ENCODE measurements at regions not wholly inside any gene's neighbourhood (a gene's known extent, or its start where the extent isn't known, plus 50 kb on each side); places are given as distances from the start of the nearest gene placed in this dataset.

DNA sequence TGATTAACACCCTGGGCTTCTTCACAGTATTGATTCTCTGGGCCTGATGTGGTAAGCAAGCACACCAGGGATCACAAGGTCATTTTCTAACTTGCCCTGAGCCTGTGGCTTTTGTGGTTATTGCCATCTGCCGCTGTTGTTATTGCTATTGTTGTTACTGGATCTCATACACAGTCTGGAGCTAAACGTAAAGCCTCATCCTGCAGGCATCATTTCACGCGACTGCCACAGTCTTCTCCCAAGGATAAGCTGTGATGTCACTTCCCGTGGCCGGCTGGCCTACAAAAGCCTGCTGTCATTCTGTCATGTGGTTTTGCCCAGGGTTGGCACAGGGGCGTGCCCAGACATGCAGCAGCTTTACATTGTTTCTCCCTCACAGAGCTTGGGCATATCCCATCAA is 154.0 kb upstream of the GPR12 start:
- no peak for TF ChIP-seq POLR2AphosphoS5 (IDR thresholded peaks at IDR 0.05; ENCODE audit: low read depth, low read length)
- TF ChIP-seq POLR2A (IDR thresholded peaks at IDR 0.05; ENCODE audit: low read depth, low read length): no peak
- TF ChIP-seq TAF1 (IDR thresholded peaks at IDR 0.05; ENCODE audit: borderline replicate concordance, low read depth, low read length): no peak

All from GM12892 (cell line).